Forelimb muscle (tissue), 1 donor: ENCODE measurements at regions not wholly inside any gene's neighbourhood (a gene's known extent, or its start where the extent isn't known, plus 50 kb on each side); places are given as distances from the start of the nearest gene placed in this dataset.
"Not testable (repeated sequence)": the region's sequence is repeated elsewhere in the genome, so short reads cannot be mapped to it uniquely, and the experiment has no call there.

Source experiments
- DNase-seq: peaks from one replicate; pipeline ENCODE4 v3.0.0-alpha.2; 2013; ENCODE audit warnings: low read depth

DNA sequence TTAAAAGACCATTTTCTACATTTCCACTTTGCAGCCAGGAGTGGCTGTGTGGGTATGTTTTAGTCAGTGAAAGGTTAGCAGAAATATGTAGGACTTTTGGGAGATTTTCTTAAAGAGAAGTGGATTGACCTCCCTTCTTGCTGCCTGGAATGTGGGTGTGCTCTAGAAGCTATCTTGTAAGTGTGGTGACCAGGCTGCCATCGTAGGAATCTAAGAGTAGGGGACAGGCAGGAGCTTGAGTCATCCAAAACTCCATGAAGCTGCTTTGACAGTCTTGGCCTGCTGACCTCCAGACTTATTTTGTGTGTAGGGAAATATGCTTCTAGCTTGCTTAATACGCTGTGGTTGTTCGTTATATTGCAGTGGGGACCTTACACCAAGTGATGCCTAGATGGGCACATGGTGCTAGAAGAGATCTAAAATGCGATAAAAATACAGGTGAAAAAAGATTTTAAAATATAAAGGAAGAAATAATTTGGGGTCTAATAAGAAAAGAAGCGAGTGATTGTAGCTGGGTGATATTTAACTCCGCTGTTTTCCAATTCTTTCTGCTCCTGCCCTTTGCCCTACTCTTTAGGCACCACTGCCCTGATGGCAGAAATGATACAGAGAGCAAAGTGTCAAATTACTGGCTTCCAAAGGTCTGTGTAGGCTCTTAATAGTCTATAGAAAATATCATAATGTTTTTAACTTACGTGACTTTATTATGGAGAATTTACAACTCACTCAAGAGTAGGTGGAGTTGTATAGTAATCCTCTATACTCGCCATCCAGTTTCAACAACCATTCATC, 298.2 kb upstream of the ZNF608 start:
- DNase-seq, result no peak

DNA sequence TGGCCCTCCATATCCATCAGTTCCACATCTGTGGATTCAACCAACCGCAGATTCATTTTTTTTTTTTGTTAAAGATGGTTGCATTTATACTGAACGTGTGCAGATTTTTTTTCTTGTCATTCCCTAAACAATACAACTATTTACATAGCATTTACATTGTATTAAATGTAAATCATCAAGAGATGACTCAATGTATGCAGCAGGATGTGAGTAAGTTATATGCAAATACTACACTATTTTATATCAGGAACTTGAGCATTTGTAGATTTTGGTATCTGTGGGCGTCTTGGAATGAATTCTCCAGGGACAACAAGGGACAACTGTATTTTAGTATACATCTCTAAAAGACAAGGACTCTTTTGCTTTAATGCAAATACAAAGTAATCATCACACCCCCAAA, 299.2 kb upstream of the ZNF608 start:
- no peak for DNase-seq

DNA sequence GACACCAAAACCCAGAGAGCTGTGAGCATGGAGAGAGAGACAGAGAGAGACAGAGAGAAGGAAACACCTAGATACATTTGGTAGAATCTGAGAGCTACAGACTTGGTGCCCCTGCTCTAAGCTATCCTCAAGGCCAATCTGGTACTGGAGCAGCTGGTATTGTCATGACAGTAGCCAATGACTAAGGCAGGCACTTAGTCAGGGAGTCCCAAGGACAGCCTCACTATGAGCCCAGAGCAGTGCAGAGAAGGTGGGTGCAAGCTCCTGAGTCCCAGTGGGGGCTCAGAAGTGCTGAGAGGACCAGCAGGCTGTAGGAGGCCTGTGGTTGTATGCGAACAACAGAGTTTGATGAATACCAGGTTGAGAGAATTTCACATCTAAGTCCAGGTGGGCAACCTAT, 300.4 kb upstream of the ZNF608 start:
- no peak for DNase-seq

DNA sequence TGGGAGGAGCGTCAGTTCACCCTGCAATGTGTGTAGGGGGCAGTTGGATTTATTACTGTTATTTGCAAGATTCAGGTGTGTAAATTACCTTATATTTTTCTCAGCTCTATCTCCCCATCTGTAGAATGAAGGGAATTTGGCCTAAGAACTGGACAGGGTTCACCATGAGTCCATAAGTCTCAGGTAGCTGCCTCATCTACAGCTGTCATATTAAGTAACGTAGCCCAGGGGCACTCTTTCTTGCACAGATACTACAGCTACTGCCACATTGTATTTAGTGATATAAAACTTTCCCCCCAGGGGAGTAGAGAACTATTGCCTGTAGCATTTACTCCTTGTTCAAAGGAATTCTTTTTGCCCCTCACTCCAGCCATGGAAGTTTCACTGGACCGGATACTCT, 301.4 kb upstream of the ZNF608 start:
- DNase-seq, result no peak

DNA sequence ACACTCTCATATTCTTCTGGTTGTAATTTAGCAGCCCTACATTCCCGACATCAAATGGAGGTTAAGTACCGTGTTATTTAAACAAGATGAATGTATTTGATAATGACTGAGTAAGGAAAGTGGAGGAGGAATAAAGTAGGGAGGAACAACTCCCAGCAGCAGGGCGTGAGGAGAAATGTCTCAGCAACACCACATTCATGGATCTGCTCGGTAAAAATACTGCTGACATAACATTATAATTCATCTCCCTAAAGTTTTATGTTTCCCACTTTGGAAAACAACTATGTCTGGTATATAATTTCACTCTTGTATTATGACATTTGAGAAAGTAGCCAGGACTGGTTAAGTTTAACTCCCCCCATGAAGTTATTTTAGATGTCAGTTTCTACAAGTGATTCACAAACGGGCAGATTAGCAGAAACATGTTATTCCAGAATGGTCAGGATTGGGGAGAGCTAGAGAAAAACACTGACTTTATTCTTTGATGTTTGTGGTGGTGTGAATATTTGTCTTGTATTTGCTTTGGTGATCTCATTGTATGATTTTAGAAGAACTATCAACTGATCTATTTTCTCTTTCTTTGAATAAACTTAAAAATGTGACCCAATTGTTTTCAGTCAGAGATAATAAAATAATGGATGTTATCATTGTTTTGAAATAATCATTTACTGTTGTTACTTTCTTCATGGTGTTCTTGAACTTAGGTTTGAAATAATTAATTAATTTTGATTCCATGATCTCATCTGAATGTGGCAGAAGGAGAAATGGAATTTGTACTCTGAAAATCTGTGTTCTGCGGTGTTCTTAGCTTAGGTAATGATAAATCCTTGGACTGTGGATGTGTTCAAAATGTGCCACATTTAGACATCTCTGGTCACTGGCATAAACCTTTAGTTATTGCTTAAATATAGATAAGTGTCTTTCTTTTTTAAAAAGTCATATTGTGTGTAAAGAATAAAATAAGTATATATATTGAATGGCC, 303.6 kb upstream of the ZNF608 start:
- DNase-seq, result no peak

DNA sequence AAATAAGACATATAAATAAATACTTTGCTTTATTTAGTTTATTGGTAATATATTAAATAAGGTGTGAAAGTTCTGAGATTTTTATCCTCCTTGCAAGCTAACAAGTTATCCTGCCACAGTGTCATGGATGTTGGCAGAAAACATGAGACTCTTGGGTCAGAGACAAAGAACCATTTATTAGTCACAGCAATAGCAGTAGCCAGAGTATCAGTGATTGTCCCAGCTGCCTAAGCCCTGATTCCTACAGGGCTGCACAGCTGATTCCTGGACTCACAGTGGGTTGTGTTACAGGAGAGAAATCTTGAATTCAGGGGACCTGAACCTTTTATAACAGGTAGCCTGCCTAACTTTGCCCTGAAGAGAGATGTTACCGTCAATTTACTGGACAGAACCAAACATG, 304.5 kb upstream of the ZNF608 start:
- no peak for DNase-seq

DNA sequence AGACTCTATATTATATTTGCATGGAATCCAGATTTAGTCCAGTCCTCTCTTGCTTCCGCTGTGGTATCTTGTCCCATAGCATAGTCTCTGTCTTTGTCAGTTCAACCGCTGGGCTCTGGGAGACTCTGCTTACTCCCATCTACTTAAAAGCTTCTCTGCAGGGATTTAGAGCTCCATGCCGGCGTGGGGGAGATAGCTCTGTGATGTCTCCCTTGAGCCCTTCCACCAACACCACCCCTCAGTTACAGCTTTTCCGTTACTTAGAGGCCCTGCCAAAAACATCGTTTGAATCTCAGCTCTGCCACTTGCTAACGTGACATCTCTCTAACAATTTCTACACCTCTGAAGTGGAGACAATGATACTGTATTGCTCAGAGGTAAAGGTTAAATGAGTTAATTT, 306.1 kb upstream of the ZNF608 start:
- no peak for DNase-seq

DNA sequence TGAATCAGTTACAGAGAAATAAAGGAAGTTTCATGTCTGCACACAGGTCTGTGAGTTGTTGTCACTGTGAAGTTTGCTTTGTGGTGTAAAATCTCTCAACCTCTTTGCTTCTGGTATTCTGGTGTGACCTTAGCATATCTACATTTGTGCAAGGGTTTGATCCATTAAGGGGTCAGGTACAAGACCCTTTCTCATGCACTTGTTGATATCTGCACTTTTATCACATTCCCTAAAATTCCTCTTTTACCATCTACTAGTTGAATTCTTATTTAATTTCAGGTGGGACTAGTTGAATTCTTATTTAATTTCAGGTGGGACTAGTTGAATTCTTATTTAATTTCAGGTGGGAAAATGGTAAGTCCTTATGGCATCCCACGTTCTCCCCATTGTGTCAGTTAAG, 306.7 kb upstream of the ZNF608 start:
- DNase-seq, result no peak

DNA sequence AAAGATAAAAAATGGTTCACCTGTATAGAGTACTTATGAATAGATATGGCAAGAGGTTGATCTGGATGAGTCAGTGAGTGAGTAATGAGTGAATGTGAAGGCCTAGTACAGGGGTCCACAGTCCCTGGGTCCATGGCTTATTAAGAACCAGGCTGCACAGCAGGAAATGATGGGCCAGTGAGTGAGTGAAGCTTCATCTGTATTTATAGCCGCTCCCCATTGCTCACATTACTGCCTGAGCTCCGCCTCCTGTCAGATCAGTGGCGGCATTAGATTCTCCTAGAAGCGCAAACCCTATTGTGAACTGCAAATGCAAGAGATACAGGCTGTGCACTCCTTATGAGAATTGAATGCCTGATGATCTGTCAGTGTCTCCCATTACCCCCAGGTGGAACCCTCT, 307.7 kb upstream of the ZNF608 start:
- no peak for DNase-seq

DNA sequence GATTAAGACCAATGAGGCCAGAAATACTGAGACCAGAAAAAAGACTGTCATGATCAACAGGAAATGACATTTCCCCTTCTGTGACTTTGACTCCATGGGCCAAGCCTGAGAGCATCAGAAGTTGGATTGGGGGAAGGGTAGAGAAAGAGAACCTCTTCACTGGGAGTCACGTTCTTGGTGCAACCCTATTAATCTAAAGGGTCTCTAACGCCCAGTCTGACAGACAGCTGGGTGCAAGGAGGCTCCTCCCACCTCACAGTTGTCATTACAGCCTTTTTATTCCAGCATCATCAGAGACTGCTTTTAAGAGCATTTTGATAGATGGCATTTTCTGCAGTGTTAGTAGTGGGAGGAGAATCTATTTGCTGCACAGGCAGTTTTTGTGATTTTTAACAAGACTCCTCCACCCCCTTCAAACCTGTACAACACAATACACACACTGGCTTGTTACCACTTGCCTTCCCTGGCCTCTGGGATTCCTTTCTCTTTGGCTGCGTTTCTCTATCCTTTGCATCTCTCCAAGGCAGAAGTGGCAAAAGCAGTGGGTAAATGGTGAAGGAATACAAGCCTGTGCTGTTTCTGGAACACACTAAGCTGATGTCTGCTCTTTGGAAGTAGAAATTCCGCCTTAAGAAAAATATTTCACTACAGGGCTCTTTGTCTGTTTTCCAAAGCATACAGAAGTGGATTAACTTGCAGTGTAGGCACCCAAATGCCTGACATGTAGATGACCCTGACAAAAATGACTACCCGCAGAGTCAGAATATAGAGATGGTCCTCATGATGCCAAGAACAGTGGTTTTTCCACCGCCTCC, 310.4 kb upstream of the ZNF608 start:
- no peak for DNase-seq

DNA sequence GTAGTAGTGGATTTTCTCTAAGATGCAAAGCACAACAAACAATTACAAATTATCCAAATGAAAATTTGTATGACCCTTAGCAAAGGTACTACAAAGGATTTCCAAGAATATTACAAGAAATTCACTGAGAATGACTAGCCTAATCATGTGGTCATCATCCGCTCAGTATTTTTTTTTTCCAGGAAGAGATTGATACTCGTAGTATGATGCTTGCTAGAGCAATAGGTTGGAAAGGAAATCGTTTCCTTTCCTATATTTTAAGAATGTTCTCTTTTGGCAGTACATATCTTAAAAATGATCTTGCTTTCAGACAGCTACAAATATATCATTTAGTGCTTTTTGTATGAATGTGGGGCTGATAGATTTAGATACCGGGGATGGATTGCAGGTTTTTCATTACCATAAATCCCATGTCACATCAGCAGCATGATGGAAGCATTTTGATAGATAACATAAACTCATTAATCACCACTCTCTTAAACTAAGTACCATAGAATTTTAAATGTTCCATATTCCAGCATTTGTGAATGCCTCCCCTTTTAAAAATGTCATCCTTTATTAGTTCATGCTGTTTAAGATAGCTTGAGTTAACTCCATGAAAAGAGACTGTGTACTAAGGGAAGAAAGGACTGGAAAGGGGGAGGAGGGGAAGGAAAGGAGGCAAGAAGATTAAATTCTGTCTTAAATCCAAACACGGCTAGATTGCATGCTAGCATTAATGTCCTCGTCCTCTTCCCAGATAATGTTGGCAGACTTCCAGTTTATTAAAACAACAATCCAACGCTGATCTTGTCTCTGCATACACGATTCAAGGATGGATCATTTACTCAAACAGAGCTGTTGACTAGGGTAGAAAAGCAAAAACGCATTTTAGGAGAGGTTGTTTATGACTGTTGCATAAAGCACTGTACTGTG, 311.7 kb upstream of the ZNF608 start:
- DNase-seq, result peak; percentile 61

DNA sequence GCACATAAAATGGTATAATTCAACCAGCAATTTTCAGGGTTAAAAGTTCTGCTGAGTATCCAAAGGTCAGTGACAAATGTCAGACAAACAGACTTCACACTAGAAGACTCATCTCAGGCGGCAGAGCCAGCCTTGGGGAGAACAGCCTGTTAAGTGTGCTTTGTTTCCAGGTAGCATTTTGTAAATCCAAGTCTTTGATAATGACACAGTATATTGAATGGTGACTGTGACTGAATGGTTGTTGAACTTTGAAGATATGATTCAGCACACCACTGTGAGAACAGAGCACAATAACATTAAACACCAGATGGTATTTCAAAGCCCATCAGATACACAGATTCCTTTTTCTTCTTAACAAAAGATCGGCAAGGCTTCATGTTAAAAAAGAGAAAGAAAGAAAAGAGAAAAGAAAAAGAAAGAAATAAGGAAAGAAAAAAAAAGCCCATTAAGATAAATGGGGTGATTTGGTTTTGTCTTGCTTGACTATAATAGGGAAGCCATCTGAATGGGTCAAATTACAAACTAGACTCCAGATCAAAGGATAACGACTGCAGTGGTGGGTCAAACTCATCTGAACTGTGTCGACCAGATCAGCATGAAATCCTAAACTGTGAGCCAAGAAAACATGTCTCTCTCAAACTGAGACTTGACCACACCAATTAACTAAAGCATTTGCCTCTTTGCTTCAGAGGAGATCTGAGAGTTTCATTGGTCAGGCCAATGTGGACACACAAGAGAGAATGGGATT, 313.0 kb upstream of the ZNF608 start:
- no peak for DNase-seq

DNA sequence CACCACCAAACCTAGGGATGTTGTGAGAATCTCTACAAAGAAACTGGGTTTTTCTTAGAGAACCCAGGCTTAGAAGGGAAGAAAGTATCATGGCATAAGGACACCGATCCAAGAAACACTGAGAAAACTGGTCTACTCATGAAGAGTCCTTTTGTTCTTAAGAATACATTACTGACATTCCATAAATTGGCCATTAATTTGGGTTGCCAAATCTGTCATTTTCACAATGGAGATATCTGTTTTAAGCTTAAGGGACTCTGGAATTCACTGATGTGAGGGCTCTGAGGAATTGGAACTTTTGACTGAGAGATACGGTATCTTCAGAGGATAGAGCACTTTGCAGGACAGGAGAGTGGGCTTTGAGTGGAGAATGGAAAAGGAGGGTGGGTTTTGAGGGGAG, 315.3 kb upstream of the ZNF608 start:
- no peak for DNase-seq

DNA sequence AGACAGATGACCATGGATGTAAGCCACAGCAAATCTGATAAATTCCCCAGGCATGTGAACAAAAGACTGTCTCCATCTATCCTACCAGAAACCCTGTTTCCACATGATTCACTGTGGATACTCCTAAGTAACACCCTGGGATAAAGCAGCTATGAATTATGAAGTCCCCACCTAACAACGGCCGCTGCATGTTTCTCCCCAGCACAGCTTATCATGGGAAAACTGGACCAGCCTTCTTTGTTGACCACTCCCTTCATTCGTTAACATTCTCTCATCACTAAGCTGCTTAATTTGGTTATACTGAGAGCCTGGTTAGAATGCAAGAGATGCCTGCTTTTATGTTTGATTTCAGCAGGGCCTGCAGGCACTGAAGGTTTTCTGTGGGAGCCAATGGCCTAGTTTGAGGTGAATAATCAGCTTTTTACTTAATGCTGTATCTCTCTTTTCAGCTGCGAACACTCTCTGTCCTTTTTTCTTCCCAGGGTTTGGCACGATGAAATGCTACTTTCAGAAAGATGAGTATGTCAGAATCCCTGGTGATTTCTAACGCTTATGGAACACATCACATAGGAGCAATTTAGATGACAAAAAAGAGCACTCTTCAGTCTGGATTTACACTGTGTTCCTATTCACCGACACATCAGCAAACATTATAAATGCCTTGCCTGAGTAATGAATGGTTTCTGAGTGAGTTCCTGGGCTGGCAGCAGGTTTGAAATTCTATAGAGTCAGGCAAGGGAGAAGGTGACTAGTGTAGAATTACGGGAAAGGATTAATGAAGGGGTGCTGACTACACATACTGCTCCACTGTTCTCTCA, 318.4 kb upstream of the ZNF608 start:
- DNase-seq, result no peak

DNA sequence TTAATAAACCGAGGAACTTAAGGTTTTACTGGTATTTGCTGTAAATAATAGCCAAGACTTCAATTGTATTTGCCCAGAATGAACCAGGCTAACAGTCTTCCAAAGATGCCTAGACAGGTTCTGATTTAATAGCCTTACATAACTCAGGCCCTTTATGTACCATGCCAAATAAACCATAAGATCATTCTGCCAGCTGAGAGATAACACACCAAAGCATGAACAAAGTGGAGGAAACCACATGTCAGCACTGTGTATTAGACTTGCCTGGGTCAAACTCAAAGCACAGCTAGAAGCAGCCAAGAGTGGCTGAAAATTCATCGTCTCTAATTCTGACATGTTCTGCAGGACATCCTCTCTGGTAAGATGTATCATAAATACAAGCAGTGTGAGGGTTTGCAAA, 319.3 kb upstream of the ZNF608 start:
- no peak for DNase-seq

DNA sequence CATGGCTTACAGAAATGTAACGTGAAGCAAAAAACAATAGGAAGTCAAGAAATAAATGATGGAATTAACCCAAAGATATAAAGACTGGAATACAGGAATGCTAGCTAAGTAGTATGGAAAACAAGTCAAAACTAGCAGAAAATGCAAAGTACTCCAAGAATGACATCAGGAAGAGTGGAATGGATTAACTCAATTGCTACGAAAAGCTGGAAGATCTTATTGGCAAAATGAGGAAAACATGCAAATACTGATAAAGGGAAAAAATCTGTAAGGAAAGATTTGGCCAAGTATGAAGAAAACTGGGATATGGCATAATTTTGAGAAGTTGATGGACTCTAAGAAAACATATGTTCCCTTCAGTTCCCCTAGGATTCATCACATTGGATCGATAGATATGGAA, 324.5 kb upstream of the ZNF608 start:
- DNase-seq, result no peak

DNA sequence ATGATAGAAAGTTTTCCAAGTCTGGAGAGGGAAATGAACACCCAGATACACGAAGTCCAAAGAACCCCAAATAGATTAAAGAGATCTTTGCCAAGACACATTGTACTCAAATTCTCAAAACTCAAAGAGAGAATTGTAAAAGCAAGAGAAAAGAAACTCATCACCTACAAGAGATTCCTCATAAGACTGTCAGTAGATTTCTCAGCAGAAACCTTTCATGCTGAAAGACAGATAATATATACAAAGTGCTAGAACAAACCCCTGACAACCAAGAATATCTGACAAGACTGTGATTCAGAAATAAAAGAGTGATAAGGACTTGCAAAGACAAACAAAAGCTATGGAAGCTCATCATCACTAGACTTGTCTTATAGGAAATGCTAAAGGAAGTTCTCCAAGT, 326.7 kb upstream of the ZNF608 start:
- no peak for DNase-seq

DNA sequence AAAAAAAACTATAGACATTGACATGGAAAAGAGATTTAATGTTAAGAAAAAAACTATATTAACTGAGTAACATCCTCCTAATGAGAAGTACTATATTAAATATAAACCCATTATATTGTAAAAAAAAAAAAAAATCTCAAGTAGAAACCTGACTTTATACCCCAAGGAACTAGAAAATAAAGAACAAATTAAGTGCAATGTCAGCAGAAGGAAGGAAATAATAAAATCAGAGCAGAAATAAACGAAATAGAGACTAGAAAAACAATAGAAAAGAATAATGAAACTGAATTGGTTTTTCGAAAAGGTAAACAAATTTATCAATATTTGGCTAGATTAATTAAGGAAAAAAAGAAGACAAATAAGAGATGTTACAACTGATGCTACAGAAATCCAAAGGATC, 329.1 kb upstream of the ZNF608 start:
- no peak for DNase-seq

DNA sequence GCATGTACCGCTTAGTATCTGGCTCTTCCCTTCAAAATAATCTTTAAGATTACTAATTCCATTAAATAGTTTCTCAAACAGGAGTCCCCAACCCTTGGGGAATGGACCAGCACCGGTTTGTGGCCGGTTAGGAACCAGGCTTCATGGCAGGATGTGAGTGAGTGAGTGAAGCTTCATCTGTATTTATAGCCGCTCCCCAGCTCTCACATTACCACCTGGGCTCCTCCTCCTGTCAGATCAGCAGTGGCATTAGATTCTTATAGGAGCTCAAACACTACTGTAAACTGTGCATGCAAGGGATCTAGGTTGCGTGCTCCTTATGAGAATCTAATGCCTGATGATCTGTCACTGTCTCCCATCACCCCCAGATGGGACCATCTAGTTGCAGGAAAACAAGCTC, 332.6 kb upstream of the ZNF608 start:
- not testable (repeated sequence) for DNase-seq
